ENCODE measurements at regions not wholly inside any gene's neighbourhood (a gene's known extent, or its start where the extent isn't known, plus 50 kb on each side); places are given as distances from the start of the nearest gene placed in this dataset.

DNA sequence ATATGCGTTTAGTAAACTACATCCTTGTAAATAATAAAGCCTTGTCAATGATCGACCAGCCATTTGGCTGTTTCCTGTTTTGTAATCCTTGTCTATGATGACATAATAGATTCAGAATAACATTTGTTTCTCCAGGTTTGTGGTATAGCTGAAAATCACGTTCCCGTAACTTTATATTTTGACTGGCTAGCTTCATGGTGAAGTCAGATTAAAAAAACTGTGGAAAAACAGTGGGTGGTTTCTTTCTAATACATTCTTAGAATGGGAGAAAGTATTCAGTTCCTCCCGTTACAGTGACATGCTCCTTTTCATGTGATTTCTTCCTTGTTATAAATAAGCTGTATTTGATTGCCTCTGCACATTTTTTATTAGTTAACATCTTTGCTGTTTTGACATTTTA, 366.9 kb downstream of the NYAP2 start:
- H3K4me1 ChIP-seq (ENCODE audit: control insufficient read depth in 4 of 4, insufficient read depth in 4 of 4, low read length in 3 of 4), result no peaks in the 10 kb centered on the region
- no peaks in the 10 kb centered on the region for H3K36me3 ChIP-seq (ENCODE audit: control insufficient read depth in 4 of 4, insufficient read depth in 3 of 4, low read depth in 1 of 4, low read length in 3 of 4)
- H3K27ac ChIP-seq (ENCODE audit: low read depth in 1 of 2, low read length in 2 of 2), result no peak overlapping the region
- no peaks in the 10 kb centered on the region for H3K9me3 ChIP-seq (ENCODE audit: control insufficient read depth in 4 of 4, low read length in 3 of 4)
- TF ChIP-seq JUND (IDR thresholded peaks at IDR 0.05), result no peak
- no peak for TF ChIP-seq FOXA1 (IDR thresholded peaks at IDR 0.05)
- no peak for TF ChIP-seq RXRA (IDR thresholded peaks at IDR 0.05)
- TF ChIP-seq NR2F2 (IDR thresholded peaks at IDR 0.05), result no peak
- no peak for TF ChIP-seq EGR1 (IDR thresholded peaks at IDR 0.05; ENCODE audit: low read depth in 2 of 2)
- TF ChIP-seq SP1 (IDR thresholded peaks at IDR 0.05), result no peak
- no peak for TF ChIP-seq HNF4A (conservative IDR thresholded peaks at IDR 0.05)
- TF ChIP-seq RAD21 (IDR thresholded peaks at IDR 0.05), result no peak
- no peak for TF ChIP-seq TAF1 (conservative IDR thresholded peaks at IDR 0.05)
- no peak for TF ChIP-seq GABPA (IDR thresholded peaks at IDR 0.05 in 1 of 2, conservative IDR thresholded peaks at IDR 0.05 in 1 of 2)
- no peak for TF ChIP-seq ATF3 (IDR thresholded peaks at IDR 0.05)
- no peak for TF ChIP-seq CTCF (IDR thresholded peaks at IDR 0.05; ENCODE audit: low read depth, low read length, missing input control)
- TF ChIP-seq, protein P1, sequence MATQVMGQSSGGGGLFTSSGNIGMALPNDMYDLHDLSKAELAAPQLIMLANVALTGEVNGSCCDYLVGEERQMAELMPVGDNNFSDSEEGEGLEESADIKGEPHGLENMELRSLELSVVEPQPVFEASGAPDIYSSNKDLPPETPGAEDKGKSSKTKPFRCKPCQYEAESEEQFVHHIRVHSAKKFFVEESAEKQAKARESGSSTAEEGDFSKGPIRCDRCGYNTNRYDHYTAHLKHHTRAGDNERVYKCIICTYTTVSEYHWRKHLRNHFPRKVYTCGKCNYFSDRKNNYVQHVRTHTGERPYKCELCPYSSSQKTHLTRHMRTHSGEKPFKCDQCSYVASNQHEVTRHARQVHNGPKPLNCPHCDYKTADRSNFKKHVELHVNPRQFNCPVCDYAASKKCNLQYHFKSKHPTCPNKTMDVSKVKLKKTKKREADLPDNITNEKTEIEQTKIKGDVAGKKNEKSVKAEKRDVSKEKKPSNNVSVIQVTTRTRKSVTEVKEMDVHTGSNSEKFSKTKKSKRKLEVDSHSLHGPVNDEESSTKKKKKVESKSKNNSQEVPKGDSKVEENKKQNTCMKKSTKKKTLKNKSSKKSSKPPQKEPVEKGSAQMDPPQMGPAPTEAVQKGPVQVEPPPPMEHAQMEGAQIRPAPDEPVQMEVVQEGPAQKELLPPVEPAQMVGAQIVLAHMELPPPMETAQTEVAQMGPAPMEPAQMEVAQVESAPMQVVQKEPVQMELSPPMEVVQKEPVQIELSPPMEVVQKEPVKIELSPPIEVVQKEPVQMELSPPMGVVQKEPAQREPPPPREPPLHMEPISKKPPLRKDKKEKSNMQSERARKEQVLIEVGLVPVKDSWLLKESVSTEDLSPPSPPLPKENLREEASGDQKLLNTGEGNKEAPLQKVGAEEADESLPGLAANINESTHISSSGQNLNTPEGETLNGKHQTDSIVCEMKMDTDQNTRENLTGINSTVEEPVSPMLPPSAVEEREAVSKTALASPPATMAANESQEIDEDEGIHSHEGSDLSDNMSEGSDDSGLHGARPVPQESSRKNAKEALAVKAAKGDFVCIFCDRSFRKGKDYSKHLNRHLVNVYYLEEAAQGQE (IDR thresholded peaks at IDR 0.05), result no peak
- TF ChIP-seq HNF4G (IDR thresholded peaks at IDR 0.05), result no peak
- H3K4me3 ChIP-seq (ENCODE audit: low read depth in 1 of 3, low read length in 3 of 3), result no peak overlapping the region
- H3K9ac ChIP-seq (ENCODE audit: low read depth in 1 of 2, low read length in 2 of 2), result no peak overlapping the region
- no peaks in the 10 kb centered on the region for H3K27me3 ChIP-seq (ENCODE audit: control insufficient read depth in 4 of 4, insufficient read depth in 4 of 4, low read length in 3 of 4)
- 67% methylated on average over 5 of the region's 5 CpGs for WGBS
- DNase-seq (ENCODE audit: low spot score), result no peak

DNA sequence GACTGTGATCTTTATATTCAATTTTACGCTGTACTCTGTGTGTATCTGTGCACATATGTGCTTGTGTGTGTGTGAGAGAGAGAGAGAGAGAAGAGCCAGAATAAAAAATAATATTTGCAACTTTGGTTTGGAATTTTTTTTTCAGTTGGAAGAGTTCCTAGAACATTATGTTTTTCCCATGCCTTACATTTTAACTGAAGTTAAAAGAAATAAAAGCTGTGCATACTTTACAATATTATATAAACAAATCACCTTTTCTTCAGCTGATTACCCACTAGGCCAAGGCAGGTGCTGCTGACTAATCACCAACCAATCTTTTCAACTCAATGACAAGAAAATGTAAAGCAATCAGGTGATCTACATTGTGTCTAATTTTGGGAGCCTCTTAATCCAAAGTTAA, 366.3 kb downstream of the NYAP2 start:
- Histone ChIP-seq H3K4me3 (ENCODE audit: low read depth in 1 of 3, low read length in 3 of 3) (no peak overlapping the region), H3K9me3 (ENCODE audit: control insufficient read depth in 4 of 4, low read length in 3 of 4) (no peaks in the 10 kb centered on the region), H3K27me3 (ENCODE audit: control insufficient read depth in 4 of 4, insufficient read depth in 4 of 4, low read length in 3 of 4) (no peaks in the 10 kb centered on the region), H3K36me3 (ENCODE audit: control insufficient read depth in 4 of 4, insufficient read depth in 3 of 4, low read depth in 1 of 4, low read length in 3 of 4) (no peaks in the 10 kb centered on the region), H3K27ac (ENCODE audit: low read depth in 1 of 2, low read length in 2 of 2) (no peak overlapping the region), H3K4me1 (ENCODE audit: control insufficient read depth in 4 of 4, insufficient read depth in 4 of 4, low read length in 3 of 4) (no peaks in the 10 kb centered on the region), H3K9ac (ENCODE audit: low read depth in 1 of 2, low read length in 2 of 2) (no peak overlapping the region)
- TF ChIP-seq HNF4G (IDR thresholded peaks at IDR 0.05), result no peak
- TF ChIP-seq RAD21 (IDR thresholded peaks at IDR 0.05), result no peak
- DNase-seq (ENCODE audit: low spot score), result no peak
- WGBS, result 86% methylated on average over 1 of the region's 1 CpG

GRCh38 chr2:225764346-225764745, 364.8 kb downstream of the NYAP2 start:
- Histone ChIP-seq H3K4me3 (ENCODE audit: low read depth in 1 of 3, low read length in 3 of 3) (no peak overlapping the region), H3K27ac (ENCODE audit: low read depth in 1 of 2, low read length in 2 of 2) (no peak overlapping the region), H3K36me3 (ENCODE audit: control insufficient read depth in 4 of 4, insufficient read depth in 3 of 4, low read depth in 1 of 4, low read length in 3 of 4) (no peaks in the 10 kb centered on the region), H3K9ac (ENCODE audit: low read depth in 1 of 2, low read length in 2 of 2) (no peak overlapping the region), H3K9me3 (ENCODE audit: control insufficient read depth in 4 of 4, low read length in 3 of 4) (no peaks in the 10 kb centered on the region), H3K4me1 (ENCODE audit: control insufficient read depth in 4 of 4, insufficient read depth in 4 of 4, low read length in 3 of 4) (no peaks in the 10 kb centered on the region), H3K27me3 (ENCODE audit: control insufficient read depth in 4 of 4, insufficient read depth in 4 of 4, low read length in 3 of 4) (no peaks in the 10 kb centered on the region)
- TF ChIP-seq TAF1 (conservative IDR thresholded peaks at IDR 0.05), result no peak
- TF ChIP-seq YY1 (IDR thresholded peaks at IDR 0.05), result no peak
- no peak for TF ChIP-seq JUND (IDR thresholded peaks at IDR 0.05)
- TF ChIP-seq FOXA1 (IDR thresholded peaks at IDR 0.05), result no peak
- no peak for TF ChIP-seq RAD21 (IDR thresholded peaks at IDR 0.05)
- no peak for TF ChIP-seq FOXA2 (IDR thresholded peaks at IDR 0.05)
- no peak for TF ChIP-seq SP1 (IDR thresholded peaks at IDR 0.05)
- 90% methylated on average over 5 of the region's 5 CpGs for WGBS
- DNase-seq (ENCODE audit: low spot score), result no peak

Data from liver (tissue), 8 donors.